ENCODE measurements at regions not wholly inside any gene's neighbourhood (a gene's known extent, or its start where the extent isn't known, plus 50 kb on each side); places are given as distances from the start of the nearest gene placed in this dataset.
A peak's percentile ranks its signal among the peaks of the same experiment; 100 is the strongest.
"Not testable (repeated sequence)": the region's sequence is repeated elsewhere in the genome, so short reads cannot be mapped to it uniquely, and the experiment has no call there.

GRCh38 chr2:65587779-65588178 is 155.4 kb upstream of the SPRED2 start:
- DNase-seq = no peak

GRCh38 chr2:65586516-65586915 is 154.1 kb upstream of the SPRED2 start:
- no peak for DNase-seq

GRCh38 chr2:65583061-65583460 is 150.7 kb upstream of the SPRED2 start:
- no peak for DNase-seq

- no peak for DNase-seq
Observed at GRCh38 chr2:65582364-65582763, 150.0 kb upstream of the SPRED2 start.

GRCh38 chr2:65580824-65581223 is 148.4 kb upstream of the SPRED2 start:
- DNase-seq = no peak

GRCh38 chr2:65579506-65580235 is 147.3 kb upstream of the SPRED2 start:
- no peak for DNase-seq

- DNase-seq = no peak
Observed at GRCh38 chr2:65577654-65578053, 145.3 kb upstream of the SPRED2 start.

GRCh38 chr2:65576861-65577601 is 144.6 kb upstream of the SPRED2 start:
- no peak for DNase-seq

GRCh38 chr2:65576278-65576677 is 143.9 kb upstream of the SPRED2 start:
- DNase-seq = no peak

GRCh38 chr2:65574993-65575392 is 142.6 kb upstream of the SPRED2 start:
- DNase-seq = no peak

GRCh38 chr2:65568656-65569440 is 136.4 kb upstream of the SPRED2 start:
- DNase-seq = not testable (repeated sequence)

- DNase-seq = no peak
Observed at GRCh38 chr2:65566617-65567016, 134.2 kb upstream of the SPRED2 start.

GRCh38 chr2:65565681-65566080 is 133.3 kb upstream of the SPRED2 start:
- no peak for DNase-seq

GRCh38 chr2:65564299-65564698 is 131.9 kb upstream of the SPRED2 start:
- no peak for DNase-seq

GRCh38 chr2:65562890-65563289 is 130.5 kb upstream of the SPRED2 start:
- DNase-seq = no peak

- DNase-seq = no peak
Observed at GRCh38 chr2:65558743-65559142, 126.3 kb upstream of the SPRED2 start.

- DNase-seq = no peak
Observed at GRCh38 chr2:65557616-65558573, 125.5 kb upstream of the SPRED2 start.

- peak; percentile 39 to 52 for DNase-seq
Observed at GRCh38 chr2:65554765-65555591, 122.6 kb upstream of the SPRED2 start.

GRCh38 chr2:65553504-65554074 is 121.2 kb upstream of the SPRED2 start:
- DNase-seq = no peak

- DNase-seq = no peak
Observed at GRCh38 chr2:65551528-65551927, 119.1 kb upstream of the SPRED2 start.

- DNase-seq = no peak
Observed at GRCh38 chr2:65550246-65550645, 117.8 kb upstream of the SPRED2 start.

Measured in activated CD4-positive, alpha-beta T cell treated with anti-CD3 and anti-CD28 coated beads, Interleukin-2, amount 50 U/mL, for 48 hours (primary cell).